GM19372 (cell line): ENCODE measurements at regions not wholly inside any gene's neighbourhood (a gene's known extent, or its start where the extent isn't known, plus 50 kb on each side); places are given as distances from the start of the nearest gene placed in this dataset.

Experiments used
- ATAC-seq: cut with Tn5 transposase; IDR thresholded peaks from one replicate; pipeline ENCODE4 v1.9.1; 2021; ENCODE audit warnings: mild to moderate bottlenecking, low read depth, moderate library complexity; ENCODE audit not compliant: unreplicated experiment

DNA sequence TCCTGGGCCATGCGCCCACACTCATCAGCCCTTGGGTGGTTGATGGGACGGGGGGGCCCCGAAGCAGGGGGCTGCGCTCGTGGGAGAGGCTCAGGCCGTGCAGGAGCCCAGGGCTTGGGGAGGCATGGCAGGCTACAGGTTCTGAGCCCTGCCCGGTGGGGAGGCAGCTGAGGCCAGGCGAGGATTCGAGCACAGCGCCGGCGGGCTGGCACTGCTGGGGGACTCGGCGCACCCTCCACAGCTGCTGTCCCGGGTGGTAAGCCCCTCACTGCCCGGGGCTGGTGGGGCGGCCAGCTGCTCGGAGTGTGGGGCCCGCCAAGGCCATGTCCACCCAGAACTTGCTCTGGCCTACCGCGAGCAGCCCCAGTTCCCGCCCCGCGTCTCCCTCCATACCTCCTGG lies 295.8 kb upstream of the SEL1L start:
- no peak for ATAC-seq

DNA sequence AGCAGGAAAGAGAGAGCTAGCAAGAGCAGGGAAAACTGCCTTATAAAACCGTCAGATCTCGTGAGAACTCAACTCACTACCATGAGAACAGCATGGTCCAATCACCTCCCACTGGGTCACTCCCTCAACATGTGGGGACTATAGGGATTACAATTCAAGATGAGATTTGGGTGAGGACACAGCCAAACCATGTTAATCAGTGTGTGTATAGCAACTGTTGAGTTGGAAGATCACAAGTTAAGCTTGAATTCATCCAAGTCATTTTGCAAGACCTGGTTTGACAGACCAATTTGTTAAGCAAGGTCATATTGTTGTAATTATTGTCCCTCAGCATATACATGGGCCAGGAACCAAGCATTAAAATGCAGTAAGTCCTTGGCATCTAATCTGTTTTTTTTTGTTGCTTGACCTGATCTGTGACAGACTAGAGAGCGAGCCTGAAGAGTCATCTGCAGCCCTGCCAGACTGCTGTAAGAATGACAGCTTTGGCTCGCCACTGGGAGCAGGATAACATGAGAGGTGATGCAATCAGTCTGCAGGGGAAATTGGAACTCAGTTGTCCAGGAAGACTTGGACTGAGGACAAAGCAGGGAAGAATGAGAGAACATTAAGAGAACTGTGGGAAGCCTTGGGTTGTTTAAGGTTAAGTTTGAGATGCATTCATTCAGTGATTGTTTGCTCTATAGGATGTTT lies 297.6 kb upstream of the SEL1L start:
- no peak for ATAC-seq

DNA sequence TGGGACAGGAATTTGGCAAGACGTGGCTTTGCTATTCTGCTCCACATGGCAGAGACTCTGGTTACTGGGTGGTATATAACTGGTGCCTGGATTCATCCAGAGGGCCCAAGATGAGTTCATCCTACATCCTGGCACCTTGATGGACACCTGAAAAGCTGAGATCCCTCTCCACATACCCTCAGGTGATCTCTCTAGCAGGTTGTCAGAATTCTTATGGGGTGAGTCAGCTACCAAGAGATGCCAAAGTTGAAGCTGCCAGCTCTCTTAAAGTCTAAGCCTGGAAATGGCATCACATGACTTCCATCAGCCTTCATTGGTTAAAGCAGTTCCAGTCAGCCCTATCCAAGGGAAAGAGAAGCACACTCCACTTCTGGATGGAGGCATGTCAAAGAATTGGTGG lies 300.7 kb upstream of the SEL1L start:
- no peak for ATAC-seq

DNA sequence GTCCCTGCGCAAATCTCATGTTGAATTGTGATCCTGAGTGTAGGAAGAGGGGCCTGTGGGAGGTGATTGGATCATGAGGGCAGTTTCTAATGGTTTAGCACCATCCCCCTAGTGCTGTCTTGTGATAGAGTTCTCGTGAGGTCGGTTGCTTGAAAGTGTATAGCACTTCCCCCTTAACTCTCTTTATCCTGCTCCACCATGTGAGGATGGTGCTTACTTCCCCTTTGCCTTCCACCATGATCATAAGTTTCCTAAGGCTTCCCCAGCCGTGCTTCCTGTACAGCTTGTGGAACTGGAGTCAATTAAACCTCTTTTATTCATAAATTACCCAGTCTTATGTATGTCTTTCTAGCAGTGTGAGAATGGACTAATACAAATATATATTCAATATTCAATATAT lies 303.7 kb upstream of the SEL1L start:
- ATAC-seq, result no peak

DNA sequence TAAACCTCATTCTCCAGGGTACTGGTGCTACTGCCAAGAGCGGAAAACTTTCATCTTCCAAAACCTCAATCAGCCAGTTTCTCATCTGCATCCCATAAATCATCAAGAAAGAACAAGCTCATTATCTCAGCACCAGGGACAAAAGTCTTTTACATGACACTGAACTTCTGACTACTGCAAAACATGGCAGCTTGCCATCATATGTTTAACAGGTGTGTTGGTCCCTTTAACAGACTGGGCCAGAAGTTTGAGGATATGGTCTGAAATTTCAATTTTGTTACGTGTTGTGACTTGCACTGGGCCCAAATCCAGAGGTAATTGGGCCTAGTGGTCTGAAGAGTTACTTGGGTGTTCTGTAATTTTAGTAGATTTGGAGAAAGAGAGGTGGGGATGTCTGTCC lies 305.4 kb upstream of the SEL1L start:
- ATAC-seq, result no peak

DNA sequence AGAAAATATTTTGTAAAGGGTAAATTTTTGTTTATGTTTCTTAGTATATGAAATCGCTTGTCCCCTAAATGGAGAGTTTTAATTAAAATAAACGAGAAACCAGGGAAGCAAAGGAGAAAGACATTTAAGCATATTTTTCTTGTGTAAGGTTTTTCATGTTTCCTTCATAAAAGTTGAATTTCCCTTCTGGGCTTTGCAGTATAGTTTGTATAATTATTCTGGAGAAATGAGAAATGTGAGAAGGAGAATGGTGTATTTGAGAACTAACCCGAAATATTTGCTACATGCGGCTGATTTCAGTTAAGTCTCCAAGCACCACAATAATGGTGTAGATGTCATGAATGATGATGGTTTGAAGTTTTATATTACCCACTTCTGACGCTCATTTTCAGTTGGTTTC lies 307.7 kb upstream of the SEL1L start:
- no peak for ATAC-seq

DNA sequence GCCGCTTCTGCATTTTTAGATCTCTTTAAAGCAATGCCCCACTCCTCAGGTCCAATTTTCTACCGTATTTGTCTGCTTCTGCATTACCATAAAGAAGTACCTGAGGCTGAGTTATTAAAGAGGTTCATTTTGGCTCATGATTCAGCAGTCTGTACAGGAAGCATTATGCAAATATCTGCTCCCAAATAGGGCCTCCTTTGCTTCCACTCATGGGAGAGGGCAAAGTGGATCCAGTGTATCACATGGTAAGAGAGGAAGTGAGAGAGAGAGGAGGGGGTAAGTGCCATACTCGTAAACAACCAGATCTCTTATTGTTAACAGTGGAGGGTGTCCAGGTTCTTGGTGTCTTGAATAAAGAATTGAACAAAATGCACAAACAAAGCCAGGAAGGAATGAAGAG lies 316.1 kb upstream of the SEL1L start:
- ATAC-seq, result no peak

DNA sequence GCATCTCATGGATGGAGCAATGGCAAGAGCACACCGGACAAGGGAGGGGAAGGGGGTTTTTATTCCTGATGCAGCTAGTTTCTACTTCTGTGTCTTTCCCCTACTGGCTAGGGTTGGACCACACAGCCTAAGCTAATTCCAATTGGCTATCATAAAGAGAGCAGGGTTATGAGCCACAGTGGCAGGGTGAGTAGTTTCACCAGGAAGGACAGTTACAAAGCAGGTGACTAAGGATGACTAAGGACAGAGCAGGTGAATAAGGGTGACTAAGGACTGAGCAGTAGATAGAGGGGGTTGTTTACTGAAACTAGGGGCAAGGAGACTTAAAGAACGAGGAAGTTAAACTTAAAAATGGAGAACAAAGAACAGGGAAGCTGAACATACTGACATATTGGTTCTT lies 321.4 kb upstream of the SEL1L start:
- ATAC-seq, result no peak

DNA sequence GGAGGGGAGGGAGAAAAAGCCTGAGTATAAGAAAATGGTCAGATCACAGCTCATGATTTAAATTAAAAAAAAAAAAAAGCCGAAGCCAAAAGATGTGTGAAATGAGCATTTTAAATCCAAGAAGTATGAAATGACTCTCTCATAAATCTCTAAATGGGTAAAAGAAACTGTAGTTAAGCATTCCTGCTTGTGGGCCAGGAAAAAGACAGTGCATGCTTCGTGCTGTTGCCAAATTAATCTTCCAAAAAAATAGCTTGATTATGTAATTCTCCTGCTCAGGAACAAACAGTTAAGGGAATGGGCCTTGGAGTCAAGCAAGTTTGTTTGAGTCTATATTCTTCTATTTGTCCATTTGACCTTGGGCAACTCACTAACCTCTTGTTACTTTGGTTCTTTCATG lies 325.4 kb upstream of the SEL1L start:
- no peak for ATAC-seq

DNA sequence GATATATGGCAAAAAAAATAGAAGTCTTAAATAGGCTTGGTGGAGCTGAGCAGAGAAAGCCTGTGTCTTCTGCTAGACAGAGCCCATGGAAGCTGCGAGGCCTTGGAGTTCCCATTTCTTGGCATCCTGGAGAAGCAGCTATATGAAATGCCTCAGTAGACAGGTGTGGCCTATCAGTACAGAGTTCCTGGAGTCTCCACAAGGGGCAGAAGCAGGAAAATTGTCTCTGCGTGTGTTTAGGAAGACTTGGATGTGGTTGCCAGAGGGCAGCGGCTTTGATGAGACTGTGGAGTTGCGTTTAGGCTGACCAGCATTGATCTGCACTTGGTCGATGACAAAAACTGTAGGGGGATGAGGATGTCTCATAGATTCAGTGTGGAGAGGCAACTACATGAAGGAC lies 334.5 kb upstream of the SEL1L start:
- no peak for ATAC-seq

DNA sequence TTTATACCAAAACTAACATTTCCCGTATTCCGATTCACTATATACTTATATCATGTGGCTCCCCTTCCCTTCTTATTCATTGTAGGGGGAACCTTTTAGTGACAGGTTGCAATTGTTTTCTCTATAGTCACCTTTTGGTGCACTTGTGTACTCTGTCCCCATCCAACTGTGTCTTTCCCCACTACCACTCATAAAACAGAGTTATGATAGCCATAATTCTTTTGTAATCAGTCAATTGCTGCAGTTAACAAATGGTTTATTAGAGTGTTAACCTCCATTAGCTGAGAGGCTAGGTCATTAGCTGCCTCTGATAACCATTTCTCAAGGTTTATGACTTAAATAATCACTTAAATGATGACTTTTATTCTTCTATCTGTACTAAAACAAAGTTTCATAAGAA lies 338.1 kb upstream of the SEL1L start:
- no peak for ATAC-seq

DNA sequence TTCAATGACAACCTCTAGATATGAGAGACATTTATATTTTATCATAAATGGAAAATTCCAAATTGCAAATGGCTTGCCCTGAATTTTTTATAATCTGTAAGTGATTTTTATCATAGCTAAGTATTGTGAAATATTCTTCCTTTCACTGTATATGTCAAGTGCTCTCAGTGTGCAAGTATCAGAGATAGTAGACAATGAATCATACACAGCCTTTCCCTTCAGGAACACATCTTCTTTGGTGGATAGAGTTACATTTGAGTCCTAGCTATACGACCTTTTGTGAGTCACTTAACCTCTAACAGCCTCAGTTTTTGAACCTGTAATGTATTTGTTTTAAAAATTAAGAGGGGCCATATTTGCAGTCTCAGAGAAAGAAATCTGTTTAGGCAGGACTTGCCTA lies 350.7 kb upstream of the SEL1L start:
- ATAC-seq, result no peak

DNA sequence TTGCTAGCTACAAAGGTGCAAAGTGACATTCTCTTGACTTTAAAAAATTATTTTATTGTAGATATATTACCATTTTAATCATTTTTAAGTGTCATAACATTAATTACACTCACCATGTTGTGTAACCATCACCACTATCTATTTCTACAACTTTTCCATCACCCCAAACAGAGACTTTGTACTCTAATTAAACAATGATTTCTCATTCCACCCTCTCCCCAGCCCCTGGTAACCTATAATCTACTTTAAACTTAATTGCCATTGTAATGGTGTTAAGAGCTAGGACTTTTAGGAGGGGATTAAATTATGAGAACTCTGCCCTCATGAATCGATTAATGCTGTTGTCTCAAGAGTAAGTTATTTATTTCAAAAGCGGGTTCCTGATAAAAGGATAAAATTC lies 352.9 kb upstream of the SEL1L start:
- ATAC-seq, result no peak

DNA sequence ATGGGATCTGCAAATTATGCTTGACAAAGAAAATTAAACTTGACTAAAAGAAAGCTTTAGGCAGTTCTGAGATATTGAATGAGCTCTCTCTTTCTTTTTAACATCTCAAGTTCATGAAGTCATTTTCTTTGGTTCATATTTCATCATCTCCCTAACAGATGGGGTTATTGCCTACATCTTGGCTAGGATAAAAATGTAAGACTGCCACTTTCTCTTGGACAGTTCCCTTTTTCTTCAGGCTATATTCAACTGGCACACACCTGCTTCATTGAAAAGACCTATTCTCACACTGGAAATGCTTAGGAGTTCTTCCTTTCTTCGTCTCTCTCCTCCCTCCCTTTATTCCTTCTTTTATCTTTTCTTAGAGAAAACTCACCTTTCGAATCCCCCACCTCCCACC lies 355.9 kb upstream of the SEL1L start:
- no peak for ATAC-seq

DNA sequence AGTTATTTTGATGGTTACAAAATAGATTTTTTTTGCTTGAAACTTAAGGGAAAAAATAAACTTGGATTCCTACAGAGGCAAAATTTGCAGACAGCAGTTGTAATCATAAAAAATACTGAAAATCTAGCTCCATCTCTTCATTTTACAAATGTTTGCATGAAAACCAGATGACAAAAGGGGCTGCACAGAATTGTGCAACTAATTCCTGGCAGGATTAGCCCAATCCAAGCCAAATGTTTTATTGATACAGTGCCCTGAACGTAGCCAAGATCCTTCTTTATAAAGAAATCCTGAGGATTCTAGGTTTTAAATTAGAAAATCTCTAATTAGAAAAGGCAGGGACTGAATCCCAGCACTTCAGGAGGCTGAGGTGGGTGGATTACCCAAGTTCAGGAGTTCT lies 356.4 kb upstream of the SEL1L start:
- no peak for ATAC-seq

DNA sequence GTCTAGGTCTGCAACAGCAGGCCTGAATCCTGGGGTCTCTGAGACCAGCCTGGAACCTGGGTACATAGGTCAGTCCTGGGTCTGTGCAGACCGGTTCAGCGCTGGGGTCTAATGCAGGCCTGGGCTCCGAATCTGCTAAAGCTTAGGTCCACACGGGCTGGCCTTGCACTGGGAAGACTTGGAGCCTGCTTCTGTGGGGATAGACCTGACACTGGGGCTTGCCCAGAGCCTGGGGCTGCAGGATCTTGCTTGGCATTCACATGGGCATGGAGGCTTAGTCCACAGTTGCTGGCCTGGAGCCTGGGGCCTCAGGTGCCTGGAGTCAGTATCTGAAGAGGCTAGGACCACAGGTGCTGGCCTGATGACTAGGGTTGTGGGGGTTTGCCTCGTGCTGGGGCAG lies 369.8 kb upstream of the SEL1L start:
- ATAC-seq, result no peak

DNA sequence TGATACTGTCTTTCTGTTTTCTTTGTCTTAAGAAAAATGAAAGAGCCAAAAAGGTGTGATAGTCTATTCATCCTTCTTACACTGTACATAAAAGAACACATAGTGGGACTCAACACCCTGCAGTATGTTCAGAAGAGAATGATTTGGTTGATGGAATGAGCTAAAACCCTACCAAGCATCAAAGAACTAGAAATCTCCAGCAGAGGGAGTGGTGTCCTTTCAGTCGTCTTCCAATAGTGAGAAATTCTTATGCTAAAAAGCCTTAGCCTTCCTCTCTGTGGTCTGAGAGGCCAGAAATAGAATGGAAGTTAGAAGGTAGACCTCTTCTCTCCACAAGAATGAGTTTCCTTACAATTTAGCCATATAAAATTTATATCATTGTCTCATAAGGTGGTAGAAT lies 393.4 kb upstream of the SEL1L start:
- ATAC-seq, result no peak

DNA sequence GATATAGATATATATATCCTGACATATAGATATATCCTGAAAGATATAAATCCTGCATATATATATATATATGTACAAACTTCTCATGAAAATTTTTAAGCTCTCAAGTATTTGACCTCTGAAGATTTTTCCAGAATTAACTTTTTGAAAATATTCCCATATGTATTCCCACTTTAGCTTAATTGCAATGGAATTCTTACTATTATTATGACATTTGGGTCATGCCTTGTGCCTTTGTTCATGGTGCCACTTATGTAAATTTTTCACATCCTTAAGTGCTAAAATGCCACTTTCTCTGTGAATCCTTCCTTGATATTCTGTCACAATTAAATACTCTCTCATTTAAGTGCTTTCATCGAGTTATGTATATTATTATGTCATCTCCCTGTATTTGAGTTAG lies 398.2 kb upstream of the SEL1L start:
- no peak for ATAC-seq

DNA sequence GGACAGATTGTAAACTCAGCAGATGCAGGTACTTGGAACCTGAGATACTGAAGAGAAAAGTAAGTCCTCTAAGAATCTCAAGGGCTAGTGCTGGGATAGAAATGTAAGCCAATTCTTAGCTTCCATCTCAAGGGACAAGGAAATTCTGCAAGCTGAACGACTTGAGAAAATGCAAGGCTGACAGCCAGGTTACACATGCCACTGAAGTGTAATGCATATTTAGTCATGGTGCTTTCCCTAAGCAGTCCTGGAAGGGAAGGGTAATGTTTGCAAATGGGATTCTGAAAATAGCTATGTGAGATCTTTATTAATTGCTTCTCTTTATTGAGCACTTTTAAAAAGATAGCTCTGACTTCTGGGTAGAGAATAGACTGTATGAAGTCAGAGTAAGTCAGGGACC lies 402.7 kb upstream of the SEL1L start:
- no peak for ATAC-seq

DNA sequence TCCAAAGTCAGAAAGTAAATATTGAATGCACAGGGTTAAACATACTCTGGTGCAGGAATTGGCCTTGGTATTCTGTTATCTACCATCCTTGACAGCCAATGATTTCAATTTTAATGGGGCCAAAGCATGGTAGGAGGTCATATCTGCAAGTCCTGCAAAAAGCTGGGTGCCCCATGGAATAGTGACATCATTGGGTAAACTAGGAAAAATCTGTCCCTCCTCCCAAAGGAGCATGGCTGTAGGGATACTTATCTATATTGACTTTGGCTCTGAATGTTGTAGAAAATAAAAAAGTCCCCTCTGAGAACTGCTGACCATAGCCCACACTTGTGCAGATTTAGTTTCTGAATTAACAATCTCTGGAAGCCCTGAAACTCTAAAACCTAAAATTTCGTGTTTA lies 403.2 kb upstream of the SEL1L start:
- no peak for ATAC-seq

DNA sequence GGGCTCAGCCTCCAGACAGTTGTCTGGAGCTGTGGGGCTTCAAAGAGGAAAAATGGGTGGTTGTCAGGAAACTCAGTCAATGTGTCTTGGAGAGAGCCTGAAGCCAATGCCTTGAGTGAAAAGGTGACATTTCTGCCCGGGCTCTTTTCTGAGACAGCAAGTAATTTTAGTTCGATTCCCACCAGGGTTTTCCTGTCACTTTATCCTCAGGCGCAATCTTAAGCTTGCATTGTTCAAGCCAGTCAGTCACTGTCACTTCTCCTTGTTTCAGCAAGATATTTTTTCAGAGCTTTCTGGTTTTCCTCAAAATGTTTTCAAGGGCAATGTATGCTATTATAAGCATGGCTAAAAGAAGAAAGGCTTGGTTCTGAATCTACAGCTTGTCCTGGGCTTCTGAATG lies 404.7 kb upstream of the SEL1L start:
- ATAC-seq, result no peak

DNA sequence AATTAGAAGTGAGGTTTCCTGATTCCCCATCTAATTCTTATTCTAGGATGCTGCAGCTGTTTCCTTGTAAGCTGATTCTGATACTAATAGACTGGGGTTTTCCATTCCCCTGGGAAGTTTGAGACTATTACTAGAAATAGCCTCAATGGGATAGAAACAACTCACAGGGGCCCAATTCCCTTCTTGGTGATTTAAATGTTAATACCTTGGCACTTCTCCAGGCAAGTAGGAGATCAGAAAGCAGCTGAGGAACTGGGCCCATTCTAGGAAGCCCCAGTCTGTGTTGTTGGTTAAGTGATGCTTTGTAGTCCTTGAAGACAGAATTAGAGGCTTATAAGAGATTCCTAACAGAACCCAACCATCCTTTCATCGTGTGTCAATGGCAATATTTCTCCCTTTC lies 407.0 kb upstream of the SEL1L start:
- no peak for ATAC-seq

DNA sequence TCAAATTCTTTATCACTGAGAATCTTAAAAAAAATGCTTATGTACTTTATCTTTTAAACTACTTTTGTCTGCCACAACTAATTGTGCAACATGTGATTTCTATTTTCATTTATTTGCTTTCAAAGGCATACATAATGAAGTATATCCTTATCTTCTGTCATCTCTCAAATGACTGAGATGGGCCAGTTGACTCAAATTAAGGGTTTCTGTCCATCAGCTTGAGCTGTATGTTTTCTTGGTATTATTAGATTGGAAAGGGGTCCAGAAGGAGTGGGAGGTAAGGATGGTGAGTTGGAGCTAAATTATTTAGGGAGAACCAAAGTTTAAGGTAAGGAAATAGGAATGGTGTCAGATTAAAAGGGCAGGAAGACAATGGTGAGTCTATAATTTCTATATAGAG lies 408.4 kb upstream of the SEL1L start:
- no peak for ATAC-seq
